GM18505 (cell line): ENCODE measurements at regions not wholly inside any gene's neighbourhood (a gene's known extent, or its start where the extent isn't known, plus 50 kb on each side); places are given as distances from the start of the nearest gene placed in this dataset.
"Not testable (repeated sequence)": the region's sequence is repeated elsewhere in the genome, so short reads cannot be mapped to it uniquely, and the experiment has no call there.

Experiments
- ATAC-seq: cut with Tn5 transposase; IDR thresholded peaks from one replicate; pipeline ENCODE4 v1.9.1; 2021; ENCODE audit not compliant: unreplicated experiment
- POLR2A ChIP-seq: IDR thresholded peaks from 4 replicates; pipeline ENCODE4 v1.6.1; 2011; ENCODE audit warnings: borderline replicate concordance; ENCODE audit not compliant: insufficient read depth, insufficient read length; ENCODE audit errors: extremely low read depth

DNA sequence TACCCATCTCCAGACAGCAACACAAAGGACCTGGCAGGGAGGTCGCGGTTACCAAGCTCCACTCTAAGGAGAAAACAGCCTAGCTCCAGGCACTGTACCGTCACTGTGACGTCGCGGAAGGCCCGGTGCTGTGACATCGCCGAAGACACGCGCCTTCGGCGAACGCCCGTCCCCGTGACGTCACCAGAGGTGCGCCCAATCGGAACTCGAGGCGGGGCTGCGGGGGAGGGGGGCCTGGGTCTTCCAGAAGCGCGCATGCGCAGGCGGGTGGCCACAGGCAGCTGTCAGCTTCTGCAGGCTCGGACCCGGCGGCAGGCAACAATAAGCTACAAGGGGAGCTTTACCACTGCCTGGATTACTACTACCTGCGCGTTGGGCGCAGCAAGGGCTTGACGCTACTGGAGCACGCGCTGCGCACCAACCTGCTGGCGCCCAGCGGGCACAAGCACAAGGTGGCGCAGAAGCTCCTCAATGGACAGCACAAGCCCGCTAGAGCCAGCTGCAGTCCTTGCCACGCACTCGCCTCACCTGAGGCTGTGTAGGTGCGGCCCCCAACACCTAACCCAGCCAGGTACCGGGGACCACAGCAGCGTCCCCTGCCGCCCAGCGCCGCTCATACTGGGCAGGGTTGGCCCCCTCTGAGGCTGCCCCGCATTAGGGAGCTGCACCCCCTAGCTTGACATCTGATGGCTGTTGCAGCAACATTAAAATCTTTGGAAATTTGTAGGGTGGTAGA, 208.4 kb downstream of the TPST1 start:
- no peak for TF ChIP-seq POLR2A

DNA sequence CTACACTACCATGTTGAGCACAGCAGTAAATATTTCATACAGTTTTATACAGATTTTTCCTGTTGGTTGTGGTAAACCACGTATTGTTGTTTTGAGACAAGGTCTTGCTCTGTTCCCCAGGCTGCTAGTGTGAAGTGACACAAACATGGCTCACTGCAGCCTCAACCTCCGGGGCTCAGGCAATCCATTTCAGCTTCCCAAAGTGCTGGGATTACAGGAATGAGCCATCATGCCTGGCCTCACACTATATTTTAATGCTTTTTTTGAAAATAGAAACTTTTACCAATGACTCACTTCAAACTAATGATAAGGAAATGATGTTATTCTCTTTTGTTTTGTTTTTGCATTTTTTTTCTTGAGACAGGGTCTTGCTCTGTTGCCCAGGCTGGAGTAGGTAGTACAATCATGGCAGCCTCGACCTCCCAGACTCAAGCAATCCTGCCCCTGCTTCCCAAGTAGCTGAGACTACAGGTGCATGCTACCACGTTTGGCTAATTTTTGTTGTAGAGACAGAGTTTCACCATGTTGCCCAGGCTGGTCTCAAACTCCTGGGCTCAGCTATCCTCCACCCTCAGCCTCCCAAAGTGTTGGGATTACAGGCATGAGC, 210.6 kb downstream of the TPST1 start:
- no peak for TF ChIP-seq POLR2A
- ATAC-seq, result no peak

More for the DNA sequence above, 208.4 kb downstream of the TPST1 start:
- peak; percentile 67 for ATAC-seq

DNA sequence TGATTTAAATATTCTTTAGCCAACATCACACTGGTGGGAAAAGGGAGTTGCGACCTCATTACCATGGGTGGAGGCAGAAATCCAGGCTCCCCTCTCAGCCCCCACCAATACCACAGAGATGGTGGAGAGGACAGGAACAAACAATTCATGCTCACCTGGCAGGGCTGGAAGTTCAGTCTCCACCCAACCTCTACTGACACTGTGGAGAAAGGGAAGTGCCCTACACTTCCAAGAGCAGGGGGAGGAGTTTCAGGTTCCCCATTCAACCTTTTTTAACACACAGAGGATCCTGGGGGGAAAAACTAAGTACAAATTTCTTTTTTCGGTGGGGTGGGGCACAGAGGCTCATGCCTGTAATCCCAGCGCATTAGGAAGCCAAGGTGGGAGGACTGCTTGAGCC, 210.1 kb upstream of the KCTD7 start:
- TF ChIP-seq POLR2A, result no peak
- ATAC-seq, result no peak

DNA sequence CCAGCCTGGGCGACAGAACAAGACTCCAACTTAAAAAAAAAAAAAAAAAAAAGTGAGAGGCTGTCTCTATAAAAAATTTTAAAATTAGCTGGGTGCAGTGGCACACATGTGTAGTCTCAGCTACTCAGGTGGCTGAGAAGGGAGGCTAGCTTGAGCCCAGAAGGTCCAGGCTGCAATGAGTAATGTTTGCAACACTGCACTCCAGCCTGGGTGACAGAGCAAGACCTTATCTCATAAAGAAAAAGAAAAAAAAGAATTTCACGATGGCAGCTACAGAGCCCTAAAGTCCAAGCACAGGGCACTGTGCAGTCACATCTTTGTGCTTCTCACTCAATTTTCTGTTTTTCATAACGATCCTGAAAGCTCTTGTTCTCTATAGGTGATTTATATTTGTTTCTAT, 209.5 kb upstream of the KCTD7 start:
- no peak for TF ChIP-seq POLR2A
- no peak for ATAC-seq

DNA sequence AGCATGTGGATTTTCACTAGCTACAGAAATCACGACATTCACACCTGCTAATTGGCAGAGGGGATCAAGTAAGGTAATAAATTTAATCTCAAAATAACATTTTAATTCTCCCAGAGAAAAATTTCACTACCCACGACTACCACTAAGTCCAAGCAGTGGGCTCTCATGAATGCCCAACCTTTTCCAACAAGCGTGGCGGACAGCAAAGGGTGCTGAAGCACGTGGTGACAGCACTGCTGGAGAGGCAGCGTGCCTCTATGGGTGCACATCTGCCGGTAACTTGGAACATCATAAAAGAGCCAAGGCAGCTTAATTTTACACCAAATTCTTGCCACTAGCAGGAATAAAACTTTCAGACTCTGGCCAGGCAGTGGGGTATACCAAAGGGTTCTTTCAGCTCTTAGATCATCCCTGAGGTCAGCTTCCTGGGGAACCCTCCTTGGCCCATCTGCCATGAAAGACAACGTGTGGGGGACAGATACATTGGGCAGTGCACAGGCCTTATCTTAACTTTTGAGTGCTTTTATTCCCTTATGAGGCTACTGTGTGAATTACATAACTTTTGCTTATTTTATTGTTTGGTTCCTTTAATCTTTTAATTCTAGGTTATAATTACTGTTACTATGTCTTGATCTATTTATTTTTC, 206.7 kb upstream of the KCTD7 start:
- no peak for TF ChIP-seq POLR2A
- ATAC-seq, result no peak

DNA sequence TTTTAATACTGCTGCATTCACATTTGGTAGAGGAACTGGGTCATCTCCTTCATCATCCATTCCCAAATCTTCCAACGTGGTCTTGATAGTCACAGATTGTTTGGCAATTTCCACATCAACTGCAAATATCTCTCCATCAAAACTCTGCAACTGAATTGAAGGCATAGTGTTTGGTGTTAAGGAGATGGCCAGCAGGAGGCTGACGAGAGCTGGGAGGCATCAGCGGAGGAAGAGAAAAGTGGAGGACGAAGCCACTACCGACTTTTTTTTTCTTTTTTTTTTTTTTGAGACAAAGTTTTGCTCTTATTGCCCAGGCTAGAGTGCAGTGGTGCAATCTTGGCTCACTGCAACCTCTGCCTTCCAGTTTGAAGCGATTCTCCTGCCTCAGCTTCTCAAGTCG, 205.0 kb upstream of the KCTD7 start:
- TF ChIP-seq POLR2A, result no peak

DNA sequence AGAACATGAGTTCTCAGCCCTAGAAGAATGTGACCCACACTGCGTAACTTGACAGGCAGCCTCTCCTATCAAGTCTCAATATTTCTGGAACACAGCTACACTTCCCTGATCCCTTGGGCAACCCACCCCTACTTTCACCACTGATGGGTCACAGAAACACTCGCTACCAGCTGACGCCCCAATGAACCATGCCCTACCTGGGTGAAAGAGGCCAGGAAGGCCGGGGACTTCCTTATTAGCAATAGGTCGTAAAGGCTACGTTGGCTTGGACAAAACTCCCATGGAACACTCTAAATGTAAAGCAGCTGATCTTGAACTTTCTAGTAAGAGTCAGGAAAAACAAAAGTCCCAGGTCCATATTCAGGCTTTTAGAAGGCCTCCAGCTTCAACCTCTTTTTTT, 202.3 kb upstream of the KCTD7 start:
- no peak for TF ChIP-seq POLR2A
- no peak for ATAC-seq

More for the DNA sequence above, 205.0 kb upstream of the KCTD7 start:
- ATAC-seq, result no peak

DNA sequence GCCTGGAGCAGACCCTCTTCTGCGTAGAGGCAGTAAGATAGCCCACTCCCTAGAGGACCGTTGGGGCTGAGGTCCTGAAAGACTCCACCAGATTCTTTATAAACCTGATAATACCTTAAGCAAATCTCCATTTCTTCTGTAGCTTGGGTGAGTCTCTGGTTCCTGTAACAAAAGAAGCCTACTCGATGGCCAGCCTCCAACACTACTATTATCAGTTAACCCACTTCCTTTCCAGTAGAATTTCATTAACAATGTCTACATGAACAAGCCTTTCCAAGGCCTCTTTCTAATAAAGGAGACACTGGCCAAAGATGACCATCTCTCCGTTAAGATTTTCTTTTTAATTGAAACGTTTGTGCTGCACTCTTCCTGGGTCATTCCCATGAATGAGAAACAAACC, 201.7 kb upstream of the KCTD7 start:
- ATAC-seq, result no peak
- no peak for TF ChIP-seq POLR2A

DNA sequence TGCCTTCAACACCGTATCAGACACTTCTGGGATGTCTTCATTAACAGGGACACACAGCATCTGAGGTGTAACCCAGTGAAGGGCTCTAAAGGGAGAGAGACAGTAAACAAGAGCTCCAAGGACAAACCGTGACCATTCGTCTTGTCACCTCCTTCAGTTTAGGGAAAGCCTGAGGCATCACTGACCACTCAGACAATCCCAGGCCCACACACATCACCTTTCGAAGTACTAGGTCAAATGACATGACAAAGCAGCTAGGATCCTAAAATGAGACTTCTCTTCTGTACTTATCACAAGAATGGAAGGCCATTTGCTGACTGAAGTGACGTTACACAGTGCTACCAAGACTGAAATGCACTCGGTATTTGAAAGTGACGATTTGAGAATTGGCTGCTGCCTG, 200.7 kb upstream of the KCTD7 start:
- no peak for ATAC-seq
- no peak for TF ChIP-seq POLR2A

DNA sequence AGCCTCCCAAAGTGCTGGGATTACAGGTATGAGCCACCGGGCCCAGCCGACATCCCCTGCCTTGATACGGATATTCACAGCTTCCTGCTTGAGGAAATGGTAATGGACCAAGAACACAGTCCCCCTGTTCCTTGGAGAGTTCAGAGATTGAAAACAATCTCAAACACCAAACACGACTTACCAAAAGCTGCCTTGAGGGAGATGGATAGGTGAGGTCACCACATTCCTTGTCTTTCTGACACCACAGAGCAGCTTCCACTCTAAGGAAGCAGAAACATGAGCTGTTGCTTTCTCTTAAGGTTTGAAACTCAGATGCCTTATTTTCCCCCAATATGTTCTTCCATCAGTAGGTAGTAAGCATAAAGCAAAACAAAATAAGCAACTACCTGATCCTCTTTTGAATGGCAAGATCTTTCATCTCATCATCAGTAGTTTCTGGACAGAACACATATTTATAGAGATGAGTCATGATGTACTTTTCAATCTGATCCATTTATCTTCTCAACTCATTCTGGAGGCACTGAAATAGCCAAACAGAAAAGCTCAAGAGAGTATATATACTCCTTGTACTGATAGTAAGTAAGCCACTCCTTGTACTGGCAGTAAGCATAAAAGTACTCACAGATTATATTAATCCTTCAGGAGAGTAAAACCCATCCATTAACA, 199.1 kb upstream of the KCTD7 start:
- ATAC-seq, result no peak
- no peak for TF ChIP-seq POLR2A

DNA sequence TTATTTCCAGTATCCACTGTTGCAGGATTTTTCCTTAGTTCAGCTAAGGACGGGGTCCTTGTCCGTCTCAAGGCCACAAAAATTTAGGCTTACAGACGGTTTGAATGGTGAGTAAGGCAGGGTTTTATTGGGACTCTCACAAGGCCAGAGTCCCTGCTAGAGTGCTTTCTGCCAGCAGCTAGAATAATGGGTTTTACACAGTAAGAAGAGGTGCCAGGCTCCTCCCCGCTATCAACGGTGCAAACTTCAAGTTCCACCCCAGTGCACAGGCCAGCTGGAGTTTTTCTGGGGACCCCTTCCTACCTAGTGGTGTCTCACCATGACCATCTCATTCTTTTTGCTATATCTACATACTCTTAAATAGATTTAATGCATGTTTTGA, 198.5 kb upstream of the KCTD7 start:
- no peak for TF ChIP-seq POLR2A
- ATAC-seq, result no peak

DNA sequence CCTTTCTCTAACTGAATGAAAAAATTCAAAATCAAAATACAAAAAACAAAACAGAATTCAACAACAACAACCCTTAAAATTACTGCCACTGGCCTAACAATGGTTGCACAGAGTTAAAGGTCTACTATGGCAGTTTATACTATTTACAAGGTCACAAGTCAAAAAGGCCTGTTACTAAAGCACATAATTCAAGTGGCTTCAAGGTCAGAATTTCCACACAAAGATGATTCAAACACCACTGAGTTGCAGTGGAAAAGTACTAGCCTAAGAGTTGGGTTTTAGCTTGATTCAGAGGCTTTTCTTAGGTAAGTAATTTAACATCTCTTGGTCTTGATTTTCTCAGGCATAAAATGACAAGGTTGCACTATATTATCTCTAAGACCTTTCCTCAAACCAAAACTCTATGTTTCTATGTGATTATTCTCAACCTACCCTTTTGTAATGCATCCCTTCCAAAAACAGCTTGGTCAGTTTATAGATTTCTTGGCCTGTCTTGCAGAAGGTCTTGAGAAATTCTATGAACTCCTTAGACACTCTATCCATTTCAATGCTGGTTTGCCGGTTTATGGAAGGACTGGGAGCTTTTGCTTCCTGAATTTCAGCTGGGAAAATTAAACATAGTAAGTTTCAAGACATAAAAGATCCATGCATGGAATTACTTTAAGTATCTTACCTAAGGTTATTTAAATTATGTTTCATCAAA, 189.8 kb upstream of the KCTD7 start:
- ATAC-seq, result not testable (repeated sequence)

DNA sequence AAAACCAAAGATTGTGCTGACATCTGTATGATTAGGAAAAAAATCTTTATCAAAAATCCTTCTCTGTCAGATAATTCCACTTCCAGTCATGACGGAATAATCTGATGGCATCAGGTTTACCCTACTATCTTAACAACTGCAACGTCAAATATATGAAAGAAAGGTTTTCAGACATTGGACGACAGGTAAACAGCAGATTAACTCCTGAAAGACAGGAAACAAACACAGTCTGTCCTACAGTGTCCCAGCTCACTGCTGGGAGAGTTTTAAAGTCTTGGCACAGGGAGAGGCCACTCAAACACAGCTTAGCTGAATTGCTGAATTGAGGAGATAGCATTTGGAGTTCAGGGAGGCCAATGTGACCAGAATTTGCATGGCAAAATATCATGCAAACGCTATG, 186.3 kb upstream of the KCTD7 start:
- TF ChIP-seq POLR2A, result no peak
- ATAC-seq, result no peak
